Thymus (tissue), 11 donors: ENCODE measurements at regions not wholly inside any gene's neighbourhood (a gene's known extent, or its start where the extent isn't known, plus 50 kb on each side); places are given as distances from the start of the nearest gene placed in this dataset.

ENCODE experiments used
- DNase-seq, 9 donors: peaks; one replicate each; pipeline ENCODE4 v3.0.0-alpha.2; 2013; ENCODE audit warnings: low spot score in 9 of 9, low read depth in 6 of 9, missing footprints in 1 of 9
- H3K27ac ChIP-seq, 2 donors: one replicate each; pipeline ENCODE4 v1.5.1; 2013; ENCODE audit warnings: control low read depth in 1 of 2, low read depth in 1 of 2, low read length in 1 of 2, mild to moderate bottlenecking in 1 of 2, moderate library complexity in 1 of 2
- H3K27me3 ChIP-seq, 2 donors: one replicate each; pipeline ENCODE4 v1.5.1; 2013; ENCODE audit warnings: low read length in 1 of 2; ENCODE audit not compliant: control insufficient read depth in 2 of 2, insufficient read depth in 1 of 2
- H3K36me3 ChIP-seq, 2 donors: one replicate each; pipeline ENCODE4 v1.5.1; 2013; ENCODE audit warnings: low read length in 1 of 2, mild to moderate bottlenecking in 1 of 2, moderate library complexity in 1 of 2; ENCODE audit not compliant: control insufficient read depth in 2 of 2, insufficient read depth in 2 of 2
- H3K4me1 ChIP-seq, 2 donors: one replicate each; pipeline ENCODE4 v1.5.1; 2013; ENCODE audit warnings: low read length in 2 of 2; ENCODE audit not compliant: control insufficient read depth in 2 of 2, insufficient read depth in 2 of 2
- H3K4me3 ChIP-seq, 2 donors: one replicate each; pipeline ENCODE4 v1.5.1; 2013; ENCODE audit warnings: low read length in 2 of 2, control low read depth in 1 of 2, mild to moderate bottlenecking in 1 of 2
- H3K9me3 ChIP-seq, 2 donors: one replicate each; pipeline ENCODE4 v1.5.1; 2013; ENCODE audit warnings: low read length in 1 of 2, mild to moderate bottlenecking in 1 of 2; ENCODE audit not compliant: control insufficient read depth in 2 of 2, insufficient read depth in 1 of 2
- WGBS: extraction: QIAGEN DNeasy Blood & Tissue Kit; methylation state at CpG from one replicate; pipeline ENCODE4 v1.1.7; 2013; 5-methylcytosine and 5-hydroxymethylcytosine counted together
- donor health status: healthy.

DNA sequence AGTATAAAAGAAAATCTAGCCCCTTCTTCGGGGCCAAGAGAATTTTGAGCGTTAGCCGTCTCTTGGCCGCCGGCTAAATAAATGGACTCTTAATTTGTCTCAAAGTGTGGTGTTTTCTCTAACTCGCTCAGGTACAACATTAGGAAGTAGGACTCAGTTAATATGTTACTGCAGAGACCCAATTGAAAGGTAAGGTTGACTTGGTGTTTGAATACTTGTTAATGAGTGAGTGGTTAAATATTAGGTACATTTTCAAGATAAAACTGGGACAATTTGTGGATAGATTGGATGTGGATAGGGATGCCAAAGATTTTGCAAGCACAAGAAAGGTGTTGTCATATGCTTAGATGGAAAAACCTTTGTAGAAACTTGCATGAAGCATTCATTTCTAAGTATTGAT is 1177.3 kb upstream of the CDH18 start:
- Histone ChIP-seq H3K4me3 (no peak overlapping the region), H3K27ac (no peak overlapping the region), H3K4me1 (no peaks in the 10 kb centered on the region), H3K9me3 (no peaks in the 10 kb centered on the region), H3K27me3 (no peaks in the 10 kb centered on the region), H3K36me3 (no peaks in the 10 kb centered on the region)
- 97% methylated on average over 6 of the region's 6 CpGs for WGBS
- DNase-seq, result no peak

DNA sequence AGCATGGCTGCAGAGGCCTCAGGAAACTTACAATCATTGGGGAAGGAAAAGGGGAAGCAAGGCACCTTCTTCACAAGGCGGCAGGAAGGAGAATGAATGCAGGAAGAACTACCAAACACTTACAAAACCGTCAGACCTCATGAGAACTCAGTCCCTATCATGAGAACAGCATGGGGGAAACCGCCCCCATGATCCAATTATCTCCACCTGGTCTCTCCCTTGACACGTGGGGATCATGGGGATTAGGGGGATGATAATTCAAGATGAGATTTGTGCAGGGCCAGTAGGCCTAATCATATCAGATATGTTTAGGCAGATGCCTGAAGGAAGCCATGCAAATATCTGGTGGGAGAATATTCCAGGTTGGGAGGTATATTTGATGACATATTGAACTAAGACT is 1176.4 kb upstream of the CDH18 start:
- 82% methylated on average over 4 of the region's 4 CpGs for WGBS
- H3K4me1 ChIP-seq, result no peaks in the 10 kb centered on the region
- no peaks in the 10 kb centered on the region for H3K27me3 ChIP-seq
- H3K9me3 ChIP-seq, result no peaks in the 10 kb centered on the region
- DNase-seq, result no peak
- no peak overlapping the region for H3K4me3 ChIP-seq
- H3K27ac ChIP-seq, result no peak overlapping the region
- H3K36me3 ChIP-seq, result no peaks in the 10 kb centered on the region

DNA sequence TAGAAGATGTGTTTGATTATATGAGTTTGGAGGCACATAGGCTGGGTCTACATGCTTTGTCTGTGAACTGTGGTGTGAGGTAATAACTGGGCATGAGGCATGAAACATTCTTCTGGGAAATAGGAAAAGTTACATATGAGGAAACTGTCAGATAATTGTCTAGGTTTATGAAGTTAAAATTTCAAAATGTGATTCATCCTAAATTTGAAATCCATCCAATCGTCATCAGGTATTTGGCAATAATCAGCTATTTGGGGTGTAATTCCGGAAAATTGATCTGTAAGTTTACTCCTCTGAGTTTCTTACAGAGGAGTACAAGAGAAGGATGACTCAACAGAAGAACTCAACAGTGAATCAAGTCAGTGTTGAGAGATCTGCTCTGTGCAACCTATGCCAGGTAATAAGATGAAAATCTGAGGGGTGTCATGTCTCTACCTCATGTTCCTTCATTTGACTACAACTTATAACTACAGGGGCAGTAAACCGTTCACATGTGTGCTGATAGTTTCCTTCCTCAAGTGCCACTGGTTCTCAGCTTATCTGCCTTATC is 1171.6 kb upstream of the CDH18 start:
- 71% methylated on average over 3 of the region's 3 CpGs for WGBS

DNA sequence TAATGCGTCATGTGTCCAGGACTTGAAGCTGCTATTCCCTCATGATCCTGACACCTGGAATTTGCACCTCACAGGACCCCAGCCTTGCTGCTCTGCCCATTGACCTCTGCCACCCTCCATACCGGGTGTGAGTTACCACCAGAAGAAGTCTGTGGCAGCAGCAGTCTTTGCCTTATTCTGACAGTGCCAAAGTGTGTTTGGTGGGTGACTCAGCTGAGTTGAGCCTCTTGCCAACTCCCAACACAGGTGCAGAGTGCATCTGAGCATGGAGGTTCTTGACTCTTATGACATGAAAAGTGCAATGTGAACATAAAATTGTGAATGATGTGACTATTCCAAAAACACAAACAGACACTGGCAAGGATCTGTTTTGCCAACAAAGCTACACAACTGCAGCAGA is 1166.5 kb upstream of the CDH18 start:
- H3K9me3 ChIP-seq, result peaks cover 0 to 7% of the 10 kb centered on the region in 2 donors
- 92% methylated on average over 2 of the region's 2 CpGs for WGBS
- DNase-seq, result no peak

More for the DNA sequence above, 1171.6 kb upstream of the CDH18 start:
- no peaks in the 10 kb centered on the region for H3K9me3 ChIP-seq
- no peaks in the 10 kb centered on the region for H3K36me3 ChIP-seq
- H3K4me1 ChIP-seq, result no peaks in the 10 kb centered on the region
- H3K4me3 ChIP-seq, result no peak overlapping the region
- no peak overlapping the region for H3K27ac ChIP-seq
- H3K27me3 ChIP-seq, result no peaks in the 10 kb centered on the region
- no peak for DNase-seq

DNA sequence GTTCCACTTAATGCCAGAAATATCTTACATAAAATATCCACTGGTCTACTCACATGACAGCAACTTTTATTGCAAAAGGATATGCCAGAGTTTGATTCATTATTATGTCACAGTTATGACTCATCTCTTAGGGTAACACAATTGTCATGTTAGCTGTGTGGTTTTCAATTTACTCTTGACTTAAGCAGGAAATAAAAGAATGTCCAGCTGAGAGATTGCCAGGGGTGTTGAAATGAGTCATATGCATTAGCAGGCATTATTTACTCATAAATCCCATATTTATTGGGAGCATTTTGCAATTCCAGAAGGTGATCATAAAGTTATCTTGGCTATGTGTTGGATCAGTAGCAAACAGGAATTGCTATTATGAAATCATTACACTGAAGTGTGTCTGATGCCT is 1164.6 kb upstream of the CDH18 start:
- no peaks in the 10 kb centered on the region for H3K4me1 ChIP-seq
- no peak overlapping the region for H3K4me3 ChIP-seq
- H3K9me3 ChIP-seq, result peaks cover 0 to 7% of the 10 kb centered on the region in 2 donors
- no peak overlapping the region for H3K27ac ChIP-seq
- no peaks in the 10 kb centered on the region for H3K36me3 ChIP-seq
- no peaks in the 10 kb centered on the region for H3K27me3 ChIP-seq
- no peak for DNase-seq

More for the DNA sequence above, 1166.5 kb upstream of the CDH18 start:
- H3K27me3 ChIP-seq, result no peaks in the 10 kb centered on the region
- H3K4me3 ChIP-seq, result no peak overlapping the region
- H3K36me3 ChIP-seq, result no peaks in the 10 kb centered on the region
- H3K4me1 ChIP-seq, result no peaks in the 10 kb centered on the region
- no peak overlapping the region for H3K27ac ChIP-seq

DNA sequence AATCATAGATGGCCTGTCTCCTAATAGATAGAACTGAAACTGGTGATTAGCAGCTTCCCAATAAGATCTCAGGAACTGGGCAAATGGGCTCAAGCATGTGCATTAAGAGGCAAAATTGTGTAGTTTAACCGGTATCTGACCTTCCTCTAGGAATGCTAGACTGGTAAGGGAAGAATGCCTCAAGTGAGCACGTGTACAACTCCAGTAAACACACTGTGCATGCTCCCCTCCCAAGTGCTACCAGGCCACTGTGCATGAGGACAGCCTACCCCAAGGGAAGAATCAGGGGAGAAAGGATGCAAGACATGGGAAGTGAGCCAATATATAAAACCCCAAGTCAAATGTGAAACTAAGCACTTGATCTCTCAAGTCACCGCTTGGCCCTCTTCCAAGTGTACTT is 1157.4 kb upstream of the CDH18 start:
- no peaks in the 10 kb centered on the region for H3K4me1 ChIP-seq
- no peaks in the 10 kb centered on the region for H3K27me3 ChIP-seq
- H3K4me3 ChIP-seq, result no peak overlapping the region
- no peaks in the 10 kb centered on the region for H3K36me3 ChIP-seq
- DNase-seq, result no peak
- H3K9me3 ChIP-seq, result peaks cover 0 to 5% of the 10 kb centered on the region in 2 donors
- 93% methylated on average over 3 of the region's 3 CpGs for WGBS
- H3K27ac ChIP-seq, result no peak overlapping the region

DNA sequence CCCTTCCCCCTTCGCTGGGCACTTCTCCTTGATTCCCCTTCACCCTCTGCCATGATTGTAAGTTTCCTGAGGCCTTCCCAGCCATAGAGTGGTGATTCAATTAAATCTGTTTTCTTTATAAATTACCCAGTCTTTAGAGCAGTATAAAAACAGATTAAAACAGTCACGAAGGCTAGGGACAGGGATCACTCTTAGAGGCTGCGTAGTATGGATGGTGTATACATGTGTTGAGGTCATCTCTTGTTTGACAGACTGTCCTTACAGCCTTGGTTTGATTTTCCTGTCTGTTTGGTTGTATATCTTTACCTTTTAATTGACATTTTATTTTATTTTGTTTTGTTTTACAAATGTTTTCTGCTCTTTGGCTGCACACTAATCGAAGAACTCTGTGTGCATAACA is 1155.7 kb upstream of the CDH18 start:
- Histone ChIP-seq H3K9me3 (peaks cover 0 to 5% of the 10 kb centered on the region in 2 donors), H3K36me3 (no peaks in the 10 kb centered on the region), H3K4me3 (no peak overlapping the region), H3K27ac (no peak overlapping the region), H3K27me3 (no peaks in the 10 kb centered on the region), H3K4me1 (no peaks in the 10 kb centered on the region)
- 91% methylated on average over 4 of the region's 4 CpGs for WGBS
- DNase-seq, result no peak

DNA sequence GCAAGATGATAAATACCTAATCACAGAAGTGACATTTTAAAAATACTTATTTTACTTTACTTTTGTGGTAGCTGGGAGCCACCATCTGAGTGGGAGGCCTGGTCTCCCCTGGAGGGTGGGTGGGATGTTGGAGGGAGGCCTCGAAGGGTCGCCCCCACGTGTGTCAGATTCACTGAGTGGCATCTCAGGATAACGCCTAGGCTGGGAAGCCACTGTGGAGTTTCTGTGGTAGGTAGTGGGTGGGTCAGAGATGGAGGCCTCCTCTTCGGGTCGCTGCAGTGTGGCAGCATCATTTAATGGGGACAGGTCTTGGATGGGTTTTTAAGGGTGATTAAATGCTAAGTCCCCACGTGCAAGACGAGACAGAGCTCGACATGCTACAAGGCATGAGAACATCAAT is 1154.8 kb upstream of the CDH18 start:
- H3K27ac ChIP-seq, result no peak overlapping the region
- no peak for DNase-seq
- H3K4me1 ChIP-seq, result no peaks in the 10 kb centered on the region
- no peaks in the 10 kb centered on the region for H3K36me3 ChIP-seq
- no peak overlapping the region for H3K4me3 ChIP-seq
- WGBS, result 94% methylated on average over 9 of the region's 9 CpGs
- no peaks in the 10 kb centered on the region for H3K27me3 ChIP-seq
- H3K9me3 ChIP-seq, result peaks cover 0 to 5% of the 10 kb centered on the region in 2 donors

DNA sequence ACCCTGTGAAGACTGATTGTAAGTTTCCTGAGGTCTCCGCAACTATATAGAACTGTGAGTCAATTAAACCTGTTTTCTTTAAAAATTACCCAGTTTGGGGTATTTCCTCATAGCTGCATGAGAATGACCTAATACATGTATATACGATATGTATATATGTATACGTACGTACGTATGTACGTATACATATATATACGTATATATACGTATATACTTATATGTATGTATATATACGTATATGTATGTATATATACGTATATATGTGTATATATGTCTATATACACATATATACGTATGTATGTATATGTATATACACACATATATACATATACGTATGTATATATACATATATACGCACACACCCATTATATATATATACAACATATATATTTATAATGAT is 1153.0 kb upstream of the CDH18 start:
- peak in 1 of 9 donors; percentile 0 for DNase-seq
- H3K27ac ChIP-seq, result no peak overlapping the region
- H3K27me3 ChIP-seq, result no peaks in the 10 kb centered on the region
- peaks cover 0 to 5% of the 10 kb centered on the region in 2 donors for H3K9me3 ChIP-seq
- WGBS, result 90% methylated on average over 13 of the region's 13 CpGs
- no peak overlapping the region for H3K4me3 ChIP-seq
- no peaks in the 10 kb centered on the region for H3K36me3 ChIP-seq
- no peaks in the 10 kb centered on the region for H3K4me1 ChIP-seq

DNA sequence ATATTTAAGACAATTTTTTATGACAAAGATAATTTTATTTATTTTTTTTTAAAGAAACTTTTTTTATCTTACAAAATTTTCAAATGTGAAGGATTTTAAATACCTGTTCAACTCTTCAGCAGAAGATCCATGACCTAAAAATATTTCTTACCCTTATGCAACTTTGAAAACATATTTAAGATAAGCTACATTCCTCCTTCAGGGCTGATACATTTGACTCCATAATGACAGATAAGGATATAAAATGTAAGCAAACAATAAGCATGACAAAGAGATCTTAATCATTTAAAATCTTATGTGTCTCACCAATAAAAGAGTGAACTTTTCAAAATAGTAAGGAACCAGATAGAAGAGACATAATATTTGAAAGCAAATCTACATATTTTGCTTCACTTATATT is 1138.2 kb upstream of the CDH18 start:
- no peak overlapping the region for H3K4me3 ChIP-seq
- H3K9me3 ChIP-seq, result peaks cover 0 to 9% of the 10 kb centered on the region in 2 donors
- H3K27ac ChIP-seq, result no peak overlapping the region
- no peak for DNase-seq
- no peaks in the 10 kb centered on the region for H3K27me3 ChIP-seq
- H3K36me3 ChIP-seq, result no peaks in the 10 kb centered on the region
- H3K4me1 ChIP-seq, result no peaks in the 10 kb centered on the region
